ENCODE measurements at regions not wholly inside any gene's neighbourhood (a gene's known extent, or its start where the extent isn't known, plus 50 kb on each side); places are given as distances from the start of the nearest gene placed in this dataset.

DNA sequence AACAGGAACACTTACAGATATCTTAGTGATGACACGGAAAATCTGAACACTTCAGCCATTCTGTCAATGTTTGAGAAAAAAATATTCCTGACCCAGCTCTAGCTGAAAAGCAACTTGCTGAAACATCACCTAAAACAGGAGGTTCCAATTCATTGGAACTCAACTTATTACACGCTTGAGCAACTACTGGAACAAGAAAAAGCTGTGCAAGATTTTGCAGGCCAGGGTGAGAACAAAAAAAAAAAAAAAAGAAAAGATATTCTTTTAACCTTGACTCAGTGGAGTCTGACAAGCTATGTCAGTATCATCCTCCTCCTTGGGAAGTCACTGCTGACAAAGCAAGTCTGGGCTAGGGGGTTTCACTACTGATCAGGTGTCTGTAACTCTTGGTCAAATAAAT is 351.0 kb downstream of the SS18 start:
- no peak overlapping the region for H2AFZ ChIP-seq (ENCODE audit: low read length)
- no peak overlapping the region for H3K27ac ChIP-seq (ENCODE audit: low read depth, low read length, poor library complexity, severe bottlenecking)
- 0 out of 2 replicates have a peak, but pooled peaks cover 4% of the 10 kb centered on the region for H3K27me3 ChIP-seq (ENCODE audit: insufficient read depth, low read length)
- no peaks in the 10 kb centered on the region for H4K20me1 ChIP-seq (ENCODE audit: insufficient read depth, low read length)
- no peaks in the 10 kb centered on the region for H3K9me3 ChIP-seq (ENCODE audit: low read length)
- H3K9ac ChIP-seq (ENCODE audit: low read length), result no peak overlapping the region
- TF ChIP-seq, protein P1, sequence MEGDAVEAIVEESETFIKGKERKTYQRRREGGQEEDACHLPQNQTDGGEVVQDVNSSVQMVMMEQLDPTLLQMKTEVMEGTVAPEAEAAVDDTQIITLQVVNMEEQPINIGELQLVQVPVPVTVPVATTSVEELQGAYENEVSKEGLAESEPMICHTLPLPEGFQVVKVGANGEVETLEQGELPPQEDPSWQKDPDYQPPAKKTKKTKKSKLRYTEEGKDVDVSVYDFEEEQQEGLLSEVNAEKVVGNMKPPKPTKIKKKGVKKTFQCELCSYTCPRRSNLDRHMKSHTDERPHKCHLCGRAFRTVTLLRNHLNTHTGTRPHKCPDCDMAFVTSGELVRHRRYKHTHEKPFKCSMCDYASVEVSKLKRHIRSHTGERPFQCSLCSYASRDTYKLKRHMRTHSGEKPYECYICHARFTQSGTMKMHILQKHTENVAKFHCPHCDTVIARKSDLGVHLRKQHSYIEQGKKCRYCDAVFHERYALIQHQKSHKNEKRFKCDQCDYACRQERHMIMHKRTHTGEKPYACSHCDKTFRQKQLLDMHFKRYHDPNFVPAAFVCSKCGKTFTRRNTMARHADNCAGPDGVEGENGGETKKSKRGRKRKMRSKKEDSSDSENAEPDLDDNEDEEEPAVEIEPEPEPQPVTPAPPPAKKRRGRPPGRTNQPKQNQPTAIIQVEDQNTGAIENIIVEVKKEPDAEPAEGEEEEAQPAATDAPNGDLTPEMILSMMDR (IDR thresholded peaks at IDR 0.05; ENCODE audit: low read length), result no peak
- TF ChIP-seq EZH2 (IDR thresholded peaks at IDR 0.05; ENCODE audit: borderline replicate concordance, low read length), result no peak
- no peaks in the 10 kb centered on the region for H3F3A ChIP-seq (ENCODE audit: insufficient read depth, low read length)
- H3K79me2 ChIP-seq (ENCODE audit: insufficient read depth, low read length), result no peaks in the 10 kb centered on the region
- H3K4me1 ChIP-seq (ENCODE audit: insufficient read depth, low read length, severe bottlenecking), result no peaks in the 10 kb centered on the region
- H3K9me2 ChIP-seq (ENCODE audit: low read depth, low read length), result no peaks in the 10 kb centered on the region
- no peak overlapping the region for H3K4me3 ChIP-seq (ENCODE audit: low read depth, low read length, poor library complexity, severe bottlenecking)
- H3K4me2 ChIP-seq (ENCODE audit: low read length), result no peak overlapping the region
- H3K36me3 ChIP-seq (ENCODE audit: insufficient read depth, low read length), result no peaks in the 10 kb centered on the region

DNA sequence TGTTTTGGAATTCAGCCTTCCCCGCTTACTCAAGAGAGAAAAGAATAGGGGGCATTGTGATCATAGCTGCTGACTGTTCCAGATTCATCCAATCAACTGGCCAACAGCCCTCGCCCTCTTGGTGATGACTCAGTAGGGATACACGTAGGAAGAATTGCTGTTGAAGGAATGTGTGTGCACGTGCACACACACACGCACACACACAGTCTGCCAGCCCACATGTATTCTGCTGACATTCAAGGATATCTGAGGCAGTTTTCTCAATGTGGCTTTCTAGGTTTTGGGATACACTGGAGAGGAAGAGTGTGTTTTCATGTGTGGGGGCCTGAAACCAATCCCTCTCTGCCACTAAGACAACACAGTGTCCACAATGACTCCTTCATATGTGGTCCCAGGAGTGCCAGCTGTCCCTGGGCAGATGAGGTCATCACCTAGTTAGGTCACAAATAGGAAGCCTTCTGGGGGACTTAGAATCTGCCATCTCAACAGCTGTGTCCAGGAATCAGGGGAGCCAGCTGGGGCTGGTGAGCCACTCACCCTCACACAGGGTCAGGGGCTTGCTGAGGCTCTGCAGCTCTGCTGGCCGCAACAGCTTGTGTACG is 352.6 kb downstream of the SS18 start:
- TF ChIP-seq EZH2 (IDR thresholded peaks at IDR 0.05; ENCODE audit: borderline replicate concordance, low read length), result no peak
- TF ChIP-seq, protein P1 (IDR thresholded peaks at IDR 0.05; ENCODE audit: low read length), result no peak
- Histone ChIP-seq H3K4me3 (ENCODE audit: low read depth, low read length, poor library complexity, severe bottlenecking) (no peak overlapping the region), H3F3A (ENCODE audit: insufficient read depth, low read length) (no peaks in the 10 kb centered on the region), H2AFZ (ENCODE audit: low read length) (no peak overlapping the region), H3K36me3 (ENCODE audit: insufficient read depth, low read length) (no peaks in the 10 kb centered on the region), H3K9me3 (ENCODE audit: low read length) (no peaks in the 10 kb centered on the region), H3K9ac (ENCODE audit: low read length) (no peak overlapping the region), H3K27me3 (ENCODE audit: insufficient read depth, low read length) (0 out of 2 replicates have a peak, but pooled peaks cover 4% of the 10 kb centered on the region), H3K4me1 (ENCODE audit: insufficient read depth, low read length, severe bottlenecking) (no peaks in the 10 kb centered on the region), H3K4me2 (ENCODE audit: low read length) (no peak overlapping the region), H3K9me2 (ENCODE audit: low read depth, low read length) (no peaks in the 10 kb centered on the region), H3K27ac (ENCODE audit: low read depth, low read length, poor library complexity, severe bottlenecking) (no peak overlapping the region), H3K79me2 (ENCODE audit: insufficient read depth, low read length) (no peaks in the 10 kb centered on the region), H4K20me1 (ENCODE audit: insufficient read depth, low read length) (no peaks in the 10 kb centered on the region)

DNA sequence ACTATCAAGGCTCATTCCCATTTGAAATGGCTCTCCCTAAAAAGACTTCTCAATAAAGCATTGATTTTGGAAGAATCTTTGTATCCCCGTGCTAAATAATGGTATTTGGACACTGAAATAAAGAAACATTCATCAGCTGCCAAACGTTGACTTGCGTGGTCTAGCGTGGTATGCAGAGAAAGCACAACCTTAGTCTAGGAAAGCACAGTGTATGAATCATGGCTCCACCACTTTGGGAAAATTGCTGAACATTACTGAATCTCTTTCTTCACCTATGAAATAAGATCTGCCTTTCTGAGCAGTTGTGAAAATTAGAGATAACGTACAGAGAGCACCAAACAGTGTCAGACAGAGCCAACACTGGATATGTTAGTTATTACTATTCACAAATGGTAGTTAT is 353.9 kb downstream of the SS18 start:
- no peaks in the 10 kb centered on the region for H3K9me2 ChIP-seq (ENCODE audit: low read depth, low read length)
- no peaks in the 10 kb centered on the region for H4K20me1 ChIP-seq (ENCODE audit: insufficient read depth, low read length)
- no peak overlapping the region for H3K4me3 ChIP-seq (ENCODE audit: low read depth, low read length, poor library complexity, severe bottlenecking)
- H3K9me3 ChIP-seq (ENCODE audit: low read length), result no peaks in the 10 kb centered on the region
- H2AFZ ChIP-seq (ENCODE audit: low read length), result no peak overlapping the region
- no peaks in the 10 kb centered on the region for H3K36me3 ChIP-seq (ENCODE audit: insufficient read depth, low read length)
- no peak overlapping the region for H3K9ac ChIP-seq (ENCODE audit: low read length)
- H3K79me2 ChIP-seq (ENCODE audit: insufficient read depth, low read length), result no peaks in the 10 kb centered on the region
- no peak overlapping the region for H3K4me2 ChIP-seq (ENCODE audit: low read length)
- H3K4me1 ChIP-seq (ENCODE audit: insufficient read depth, low read length, severe bottlenecking), result no peaks in the 10 kb centered on the region
- H3K27ac ChIP-seq (ENCODE audit: low read depth, low read length, poor library complexity, severe bottlenecking), result no peak overlapping the region
- H3F3A ChIP-seq (ENCODE audit: insufficient read depth, low read length), result no peaks in the 10 kb centered on the region
- H3K27me3 ChIP-seq (ENCODE audit: insufficient read depth, low read length), result 0 out of 2 replicates have a peak, but pooled peaks cover 4% of the 10 kb centered on the region
- TF ChIP-seq, protein P1 (IDR thresholded peaks at IDR 0.05; ENCODE audit: low read length), result no peak
- TF ChIP-seq EZH2 (IDR thresholded peaks at IDR 0.05; ENCODE audit: borderline replicate concordance, low read length), result no peak

All from OCI-LY1 (cell line).